Mesenchymal stem cell (in vitro differentiated cells and primary cell): ENCODE measurements at regions not wholly inside any gene's neighbourhood (a gene's known extent, or its start where the extent isn't known, plus 50 kb on each side); places are given as distances from the start of the nearest gene placed in this dataset.
A peak's percentile ranks its signal among the peaks of the same experiment; 100 is the strongest.
"Not testable (repeated sequence)": the region's sequence is repeated elsewhere in the genome, so short reads cannot be mapped to it uniquely, and the experiment has no call there.

Source experiments
- DNase-seq: peaks from one replicate; pipeline ENCODE4 v3.0.0-alpha.2; 2013
- H2AFZ ChIP-seq: one replicate; pipeline ENCODE4 v1.6.1; 2013; ENCODE audit warnings: low read depth, mild to moderate bottlenecking, control low read depth, inconsistent platforms, low read length, moderate library complexity
- H2AK5ac ChIP-seq: 2 replicates; pipeline ENCODE4 v1.6.1; 2013; ENCODE audit warnings: low read length, moderate library complexity, mild to moderate bottlenecking, inconsistent platforms; ENCODE audit not compliant: severe bottlenecking
- H2BK120ac ChIP-seq: one replicate; pipeline ENCODE4 v1.6.1; 2013; ENCODE audit warnings: low read depth, mild to moderate bottlenecking, inconsistent platforms, low read length, moderate library complexity
- H2BK12ac ChIP-seq, 2 experiments: one replicate each; pipeline ENCODE4 v1.6.1; 2013; ENCODE audit warnings: inconsistent platforms in 2 of 2, low read length in 2 of 2, mild to moderate bottlenecking in 2 of 2, moderate library complexity in 2 of 2, control low read depth in 1 of 2
- H2BK15ac ChIP-seq: one replicate; pipeline ENCODE4 v1.6.1; 2013; ENCODE audit warnings: mild to moderate bottlenecking, low read depth, inconsistent platforms; ENCODE audit not compliant: poor library complexity, severe bottlenecking
- H2BK5ac ChIP-seq: 2 replicates; pipeline ENCODE4 v1.6.1; 2013; ENCODE audit warnings: low read depth, mild to moderate bottlenecking, low read length, control low read depth, inconsistent platforms; ENCODE audit not compliant: poor library complexity, severe bottlenecking
- H3K14ac ChIP-seq, 2 experiments: one replicate each; pipeline ENCODE4 v1.6.1; 2013; ENCODE audit warnings: inconsistent platforms in 2 of 2, low read length in 2 of 2, control low read depth in 1 of 2, mild to moderate bottlenecking in 1 of 2, moderate library complexity in 1 of 2
- H3K18ac ChIP-seq, 2 experiments: one replicate each; pipeline ENCODE4 v1.6.1; 2013; ENCODE audit warnings: inconsistent platforms in 2 of 2, low read length in 2 of 2, control low read depth in 1 of 2, low read depth in 1 of 2, mild to moderate bottlenecking in 1 of 2
- H3K23ac ChIP-seq, 2 experiments: one replicate each; pipeline ENCODE4 v1.6.1; 2013; ENCODE audit warnings: inconsistent platforms in 2 of 2, low read length in 2 of 2, mild to moderate bottlenecking in 2 of 2, moderate library complexity in 2 of 2, control low read depth in 1 of 2
- H3K27ac ChIP-seq: 2 replicates; pipeline ENCODE4 v1.5.1; 2013; ENCODE audit warnings: mild to moderate bottlenecking, moderate library complexity, low read length, control low read depth, inconsistent platforms; ENCODE audit not compliant: poor library complexity, severe bottlenecking
- H3K27me3 ChIP-seq, 2 experiments: 2 replicates each; pipeline versions ENCODE4 v1.6.1 to v1.7.0; 2013; ENCODE audit warnings: low read length in 2 of 2, mild to moderate bottlenecking in 2 of 2, moderate library complexity in 2 of 2, control low read depth in 1 of 2, inconsistent platforms in 1 of 2; ENCODE audit not compliant: control insufficient read depth in 1 of 2, insufficient read depth in 1 of 2
- H3K36me3 ChIP-seq, 2 experiments: 2 replicates each; pipeline versions ENCODE4 v1.6.1 to v1.7.0; 2013; ENCODE audit warnings: low read length in 2 of 2, control low read depth in 1 of 2, inconsistent platforms in 1 of 2, low read depth in 1 of 2, mild to moderate bottlenecking in 1 of 2; ENCODE audit not compliant: insufficient read depth in 2 of 2, control insufficient read depth in 1 of 2
- H3K4ac ChIP-seq, 2 experiments: one replicate each; pipeline ENCODE4 v1.6.1; 2013; ENCODE audit warnings: inconsistent platforms in 2 of 2, low read length in 2 of 2, mild to moderate bottlenecking in 2 of 2, moderate library complexity in 2 of 2, control low read depth in 1 of 2, low read depth in 1 of 2
- H3K4me1 ChIP-seq: 2 replicates; pipeline ENCODE4 v1.6.1; 2013; ENCODE audit warnings: low read depth, low read length, control low read depth; ENCODE audit not compliant: control insufficient read depth, insufficient read depth
- H3K4me2 ChIP-seq: 2 replicates; pipeline ENCODE4 v1.6.1; 2013; ENCODE audit warnings: low read length, mild to moderate bottlenecking, inconsistent platforms; ENCODE audit not compliant: poor library complexity, severe bottlenecking
- H3K4me3 ChIP-seq, 2 experiments: 2 replicates each; pipeline versions ENCODE4 v1.5.1 to v1.7.0; 2013; ENCODE audit warnings: low read length in 2 of 2, mild to moderate bottlenecking in 2 of 2, control low read depth in 1 of 2, low read depth in 1 of 2; ENCODE audit not compliant: insufficient read depth in 1 of 2
- H3K79me1 ChIP-seq: replicated peaks from 2 replicates; pipeline ENCODE4 v1.6.1; 2013; ENCODE audit warnings: mild to moderate bottlenecking, control low read depth, low read length, inconsistent platforms; ENCODE audit not compliant: poor library complexity, severe bottlenecking
- H3K9ac ChIP-seq: 2 replicates; pipeline ENCODE4 v1.7.0; 2013; ENCODE audit warnings: mild to moderate bottlenecking, low read length, moderate library complexity
- H3K9me3 ChIP-seq: 2 replicates; pipeline ENCODE4 v1.7.0; 2013; ENCODE audit warnings: mild to moderate bottlenecking, low read length; ENCODE audit not compliant: control insufficient read depth
- H4K8ac ChIP-seq: one replicate; pipeline ENCODE4 v1.6.1; 2013; ENCODE audit warnings: inconsistent platforms, mild to moderate bottlenecking, low read length, moderate library complexity
- H4K91ac ChIP-seq: one replicate; pipeline ENCODE4 v1.6.1; 2013; ENCODE audit warnings: mild to moderate bottlenecking, low read length, inconsistent platforms
- WGBS: methylation state at CpG from one replicate; pipeline ENCODE4 v1.1.7; 2013; ENCODE audit warnings: mixed read lengths; 5-methylcytosine and 5-hydroxymethylcytosine counted together

GRCh38 chr2:210376694-210377093 is 61.7 kb upstream of the MYL1 start:
- H3K4me3 ChIP-seq = no peak overlapping the region
- no peaks in the 10 kb centered on the region for H3K4me1 ChIP-seq
- no peak overlapping the region for H3K4me2 ChIP-seq
- H3K79me1 ChIP-seq = no peaks in the 10 kb centered on the region
- no peak overlapping the region for H2AFZ ChIP-seq
- H3K14ac ChIP-seq = no peak overlapping the region
- H3K23ac ChIP-seq = no peak overlapping the region
- H2AK5ac ChIP-seq = no peak overlapping the region
- no peak overlapping the region for H2BK12ac ChIP-seq
- H3K27ac ChIP-seq = no peak overlapping the region
- H4K8ac ChIP-seq = no peak overlapping the region
- peaks cover 10% of the 10 kb centered on the region for H3K9me3 ChIP-seq
- H3K36me3 ChIP-seq = peaks cover 0 to 3% of the 10 kb centered on the region in 2 experiments
- no peak overlapping the region for H2BK15ac ChIP-seq
- H3K27me3 ChIP-seq = no peaks in the 10 kb centered on the region
- no peak overlapping the region for H3K18ac ChIP-seq
- no peak overlapping the region for H2BK120ac ChIP-seq
- H3K4ac ChIP-seq = no peak overlapping the region
- no CpG with 5 or more reads among the region's 1 CpG for WGBS
- H2BK5ac ChIP-seq = no peak overlapping the region
- no peak for DNase-seq
- no peak overlapping the region for H3K9ac ChIP-seq
- H4K91ac ChIP-seq = no peak overlapping the region

DNA sequence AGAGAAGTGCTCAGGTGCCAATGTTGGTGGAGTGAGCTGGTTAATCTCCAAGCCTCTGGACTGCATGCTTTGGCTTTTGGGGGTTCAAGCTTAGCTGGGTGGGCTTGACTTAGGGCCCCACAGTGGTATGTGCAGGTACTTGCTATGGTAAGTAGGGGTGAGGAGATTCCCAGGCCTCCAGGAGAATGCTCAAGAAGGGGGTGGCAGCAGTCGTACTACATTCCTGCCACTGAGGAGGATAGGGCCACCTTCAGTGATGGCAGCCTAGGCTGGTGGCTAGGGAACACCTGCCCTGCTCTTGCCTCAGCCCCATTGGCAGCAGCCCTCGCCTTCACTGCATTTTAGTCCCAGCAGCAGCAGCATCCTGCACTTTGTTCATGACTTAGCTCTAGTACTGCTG is 55.6 kb upstream of the MYL1 start:
- H3K36me3 ChIP-seq = no peaks in the 10 kb centered on the region

GRCh38 chr2:210366675-210367080 is 51.7 kb upstream of the MYL1 start:
- Histone ChIP-seq H3K4me1 (peaks cover 3% of the 10 kb centered on the region), H3K36me3 (no peaks in the 10 kb centered on the region), H3K4me2 (no peak overlapping the region), H3K18ac (no peak overlapping the region), H2AK5ac (no peak overlapping the region), H3K79me1 (no peaks in the 10 kb centered on the region), H2BK5ac (no peak overlapping the region), H2BK12ac (no peak overlapping the region), H3K4ac (no peak overlapping the region), H2AFZ (no peak overlapping the region), H2BK15ac (no peak overlapping the region), H4K8ac (no peak overlapping the region), H4K91ac (no peak overlapping the region), H2BK120ac (no peak overlapping the region), H3K23ac (no peak overlapping the region), H3K9me3 (no peaks in the 10 kb centered on the region), H3K27ac (no peak overlapping the region), H3K14ac (no peak overlapping the region), H3K27me3 (no peaks in the 10 kb centered on the region), H3K4me3 (no peak overlapping the region), H3K9ac (no peak overlapping the region)
- 17% methylated on average over 2 of the region's 2 CpGs for WGBS
- DNase-seq = no peak

More for the DNA sequence above, 55.6 kb upstream of the MYL1 start:
- Histone ChIP-seq H3K9me3 (no peaks in the 10 kb centered on the region), H3K27me3 (no peaks in the 10 kb centered on the region), H4K91ac (no peak overlapping the region), H3K9ac (no peak overlapping the region), H2BK120ac (no peak overlapping the region), H2BK5ac (no peak overlapping the region), H3K4me3 (no peak overlapping the region), H2AK5ac (no peak overlapping the region), H3K79me1 (no peaks in the 10 kb centered on the region), H3K4me2 (no peak overlapping the region), H3K23ac (no peak overlapping the region), H4K8ac (no peak overlapping the region), H2BK12ac (no peak overlapping the region), H3K27ac (no peak overlapping the region), H2BK15ac (no peak overlapping the region), H3K4ac (no peak overlapping the region), H3K14ac (peak overlapping the region in 1 of 2 experiments; percentile 19), H2AFZ (no peak overlapping the region), H3K18ac (no peak overlapping the region), H3K4me1 (peaks cover 3% of the 10 kb centered on the region)
- DNase-seq = no peak
- 81% methylated on average over 1 of the region's 2 CpGs for WGBS

- H3K9me3 ChIP-seq, H3K4ac ChIP-seq, H2BK15ac ChIP-seq, H3K4me3 ChIP-seq, H3K9ac ChIP-seq, H2AFZ ChIP-seq, H3K18ac ChIP-seq, H4K8ac ChIP-seq, H2BK12ac ChIP-seq, DNase-seq, H3K27ac ChIP-seq, H2BK5ac ChIP-seq, H3K4me2 ChIP-seq, H2BK120ac ChIP-seq, H3K79me1 ChIP-seq, H3K4me1 ChIP-seq, H4K91ac ChIP-seq, H3K27me3 ChIP-seq, H3K36me3 ChIP-seq, H3K23ac ChIP-seq, H3K14ac ChIP-seq, H2AK5ac ChIP-seq: not testable (repeated sequence)
- WGBS = 36% methylated on average over 1 of the region's 3 CpGs
Measured at GRCh38 chr2:210365475-210365874, 50.5 kb upstream of the MYL1 start.
